Peyer's patch (tissue), 4 donors: ENCODE measurements at regions not wholly inside any gene's neighbourhood (a gene's known extent, or its start where the extent isn't known, plus 50 kb on each side); places are given as distances from the start of the nearest gene placed in this dataset.

Experiments
- DNase-seq, 3 donors: peaks; one replicate each; pipeline ENCODE4 v3.0.0-alpha.2; 2017 to 2019
- H3K27ac ChIP-seq, 4 donors: fragments of 200-600 bp; sonication (generic); one replicate each; pipeline ENCODE4 v1.5.1; 2016 to 2019
- H3K27me3 ChIP-seq, 2 donors: fragments of 200-600 bp; sonication (generic); one replicate each; pipeline ENCODE4 v1.5.1; 2019
- H3K36me3 ChIP-seq, 3 donors: fragments of 200-600 bp; sonication (generic); one replicate each; pipeline ENCODE4 v1.5.1; 2016 to 2019
- H3K4me1 ChIP-seq, 4 donors: fragments of 200-600 bp; sonication (generic); one replicate each; pipeline ENCODE4 v1.5.1; 2016 to 2019
- H3K4me3 ChIP-seq, 4 donors: fragments of 200-600 bp; sonication (generic); 1 replicate in 3 of 4; 2 replicates in 1 of 4; pipeline ENCODE4 v1.5.1; 2016 to 2019; ENCODE audit warnings: mild to moderate bottlenecking in 1 of 4
- H3K9me3 ChIP-seq, 4 donors: fragments of 200-600 bp; sonication (generic); one replicate each; pipeline ENCODE4 v1.5.1; 2016 to 2019; ENCODE audit warnings: mild to moderate bottlenecking in 1 of 4
- CTCF ChIP-seq, 6 experiments: fragments of 450-650 bp in 4 of 6; fragments of 200-600 bp in 2 of 6; sonication (generic) in 1 of 6; IDR thresholded peaks; one replicate each; pipeline ENCODE4 v1.5.1; 2017 to 2019; ENCODE audit warnings: antibody characterized with exemption in 6 of 6, mild to moderate bottlenecking in 3 of 6, moderate library complexity in 1 of 6
- POLR2A ChIP-seq, 2 donors: fragments of 450-650 bp; IDR thresholded peaks; one replicate each; pipeline ENCODE4 v1.5.1; 2017; ENCODE audit warnings: antibody characterized with exemption in 2 of 2, mild to moderate bottlenecking in 2 of 2, moderate library complexity in 2 of 2

GRCh38 chr2:236516708-236517107, 52.9 kb upstream of the ACKR3 start:
- no peak for DNase-seq
- Histone ChIP-seq H3K4me1 (no peaks in the 10 kb centered on the region), H3K27ac (no peak overlapping the region), H3K27me3 (no peaks in the 10 kb centered on the region), H3K4me3 (no peak overlapping the region), H3K9me3 (no peaks in the 10 kb centered on the region), H3K36me3 (no peaks in the 10 kb centered on the region)
- TF ChIP-seq CTCF (IDR thresholded peaks at IDR 0.05) (no peak), POLR2A (IDR thresholded peaks at IDR 0.05) (no peak)

- no peak overlapping the region for H3K27ac ChIP-seq
- no peaks in the 10 kb centered on the region for H3K36me3 ChIP-seq
- no peaks in the 10 kb centered on the region for H3K9me3 ChIP-seq
- H3K4me3 ChIP-seq = no peak overlapping the region
- H3K27me3 ChIP-seq = no peaks in the 10 kb centered on the region
- TF ChIP-seq CTCF (IDR thresholded peaks at IDR 0.05) = no peak
- TF ChIP-seq POLR2A (IDR thresholded peaks at IDR 0.05) = no peak
- DNase-seq = no peak
- H3K4me1 ChIP-seq = no peaks in the 10 kb centered on the region
Observed at GRCh38 chr2:236517251-236518031, 52.2 kb upstream of the ACKR3 start.
